HL-60 (cell line): ENCODE measurements at regions not wholly inside any gene's neighbourhood (a gene's known extent, or its start where the extent isn't known, plus 50 kb on each side); places are given as distances from the start of the nearest gene placed in this dataset.
"Not testable (repeated sequence)": the region's sequence is repeated elsewhere in the genome, so short reads cannot be mapped to it uniquely, and the experiment has no call there.

ENCODE experiments used
- CTCF ChIP-seq: IDR thresholded peaks from one replicate; pipeline ENCODE4 v1.5.1; 2011; ENCODE audit warnings: low read length, control low read depth, inconsistent platforms; ENCODE audit not compliant: insufficient read depth
- GABPA ChIP-seq: IDR thresholded peaks from 2 replicates; pipeline ENCODE4 v1.6.1; 2012; ENCODE audit warnings: low read depth
- POLR2AphosphoS5 ChIP-seq: IDR thresholded peaks from 2 replicates; pipeline ENCODE4 v1.6.1; 2012; ENCODE audit warnings: low read depth

- not testable (repeated sequence) for TF ChIP-seq CTCF, GABPA, POLR2AphosphoS5
Measured at GRCh38 chr5:86292811-86293210, 324.9 kb upstream of the COX7C start.
